NCI-H1048 (cell line): ENCODE measurements at regions not wholly inside any gene's neighbourhood (a gene's known extent, or its start where the extent isn't known, plus 50 kb on each side); places are given as distances from the start of the nearest gene placed in this dataset.

Source experiments
- DNase-seq: peaks from one replicate; lab custom pipeline; 2025; lab: John Stamatoyannopoulos, UW

GRCh38 chr6:14661691-14662090, 544.1 kb downstream of the CD83 start:
- no peak for DNase-seq

GRCh38 chr6:14664112-14664601, 546.6 kb downstream of the CD83 start:
- DNase-seq, result no peak

- DNase-seq, result no peak
These were observed 547.2 kb downstream of the CD83 start for GRCh38 chr6:14664621-14665315.

GRCh38 chr6:14665827-14666724, 548.5 kb downstream of the CD83 start:
- no peak for DNase-seq

GRCh38 chr6:14670806-14671205, 553.2 kb downstream of the CD83 start:
- DNase-seq, result no peak

- DNase-seq, result no peak
These were observed 553.7 kb downstream of the CD83 start for GRCh38 chr6:14671261-14671681.

- no peak for DNase-seq
These were observed 554.4 kb downstream of the CD83 start for GRCh38 chr6:14671937-14672336.

- no peak for DNase-seq
These were observed 555.6 kb downstream of the CD83 start for GRCh38 chr6:14673201-14673600.

- DNase-seq, result no peak
These were observed 556.9 kb downstream of the CD83 start for GRCh38 chr6:14674458-14674857.

- no peak for DNase-seq
These were observed 557.5 kb downstream of the CD83 start for GRCh38 chr6:14674867-14675648.

- DNase-seq, result no peak
These were observed 558.5 kb downstream of the CD83 start for GRCh38 chr6:14676064-14676463.

GRCh38 chr6:14676977-14677781, 559.6 kb downstream of the CD83 start:
- DNase-seq, result no peak

- DNase-seq, result no peak
These were observed 564.0 kb upstream of the JARID2 start for GRCh38 chr6:14681699-14682487.

GRCh38 chr6:14682812-14683211, 563.1 kb upstream of the JARID2 start:
- no peak for DNase-seq

- DNase-seq, result no peak
These were observed 556.2 kb upstream of the JARID2 start for GRCh38 chr6:14689639-14690038.

- DNase-seq, result peak; percentile 38
These were observed 555.5 kb upstream of the JARID2 start for GRCh38 chr6:14690120-14691056.

GRCh38 chr6:14692208-14692607, 553.7 kb upstream of the JARID2 start:
- no peak for DNase-seq

- peak; percentile 48 for DNase-seq
These were observed 552.3 kb upstream of the JARID2 start for GRCh38 chr6:14693301-14694192.
